ENCODE measurements at regions not wholly inside any gene's neighbourhood (a gene's known extent, or its start where the extent isn't known, plus 50 kb on each side); places are given as distances from the start of the nearest gene placed in this dataset.

GRCh38 chr18:60228609-60229595 is 143.7 kb downstream of the MC4R start:
- Histone ChIP-seq H3K27ac (no peak overlapping the region), H2AFZ (ENCODE audit: low read depth) (no peak overlapping the region), H3K4me2 (no peak overlapping the region), H3K36me3 (ENCODE audit: insufficient read depth) (no peaks in the 10 kb centered on the region), H4K20me1 (ENCODE audit: insufficient read depth) (no peaks in the 10 kb centered on the region), H3K4me3 (IDR thresholded peaks at IDR 0.05; ENCODE audit: insufficient read depth, low read depth, low read length) (no peak overlapping the region), H3K79me2 (ENCODE audit: insufficient read depth, low read depth) (no peaks in the 10 kb centered on the region), H3K4me1 (ENCODE audit: low read depth, poor library complexity, severe bottlenecking) (peaks cover 6% of the 10 kb centered on the region), H3K27me3 (ENCODE audit: insufficient read depth, low read depth) (no peaks in the 10 kb centered on the region), H3K9ac (no peak overlapping the region)
- TF ChIP-seq, protein P1, sequence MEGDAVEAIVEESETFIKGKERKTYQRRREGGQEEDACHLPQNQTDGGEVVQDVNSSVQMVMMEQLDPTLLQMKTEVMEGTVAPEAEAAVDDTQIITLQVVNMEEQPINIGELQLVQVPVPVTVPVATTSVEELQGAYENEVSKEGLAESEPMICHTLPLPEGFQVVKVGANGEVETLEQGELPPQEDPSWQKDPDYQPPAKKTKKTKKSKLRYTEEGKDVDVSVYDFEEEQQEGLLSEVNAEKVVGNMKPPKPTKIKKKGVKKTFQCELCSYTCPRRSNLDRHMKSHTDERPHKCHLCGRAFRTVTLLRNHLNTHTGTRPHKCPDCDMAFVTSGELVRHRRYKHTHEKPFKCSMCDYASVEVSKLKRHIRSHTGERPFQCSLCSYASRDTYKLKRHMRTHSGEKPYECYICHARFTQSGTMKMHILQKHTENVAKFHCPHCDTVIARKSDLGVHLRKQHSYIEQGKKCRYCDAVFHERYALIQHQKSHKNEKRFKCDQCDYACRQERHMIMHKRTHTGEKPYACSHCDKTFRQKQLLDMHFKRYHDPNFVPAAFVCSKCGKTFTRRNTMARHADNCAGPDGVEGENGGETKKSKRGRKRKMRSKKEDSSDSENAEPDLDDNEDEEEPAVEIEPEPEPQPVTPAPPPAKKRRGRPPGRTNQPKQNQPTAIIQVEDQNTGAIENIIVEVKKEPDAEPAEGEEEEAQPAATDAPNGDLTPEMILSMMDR (conservative IDR thresholded peaks at IDR 0.05; ENCODE audit: low read depth, low read length) = no peak

DNA sequence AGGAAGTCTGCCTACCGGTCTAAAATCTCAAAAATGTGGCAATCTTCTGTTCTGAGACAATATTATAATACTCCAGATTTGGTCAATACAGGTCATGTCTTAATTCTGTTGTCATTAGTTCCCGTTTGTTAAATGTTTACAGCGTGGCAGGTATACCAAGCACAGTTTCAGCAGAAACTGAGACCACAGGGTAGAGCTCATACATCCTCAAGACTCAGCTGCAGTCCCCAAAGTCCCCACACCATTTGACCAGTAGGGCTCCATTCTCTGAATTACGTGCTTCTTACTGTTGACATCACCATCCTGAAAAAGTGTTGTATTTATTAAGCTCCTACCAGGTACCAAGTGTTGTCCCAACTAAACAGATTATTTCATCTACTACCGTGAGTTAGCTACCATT is 157.1 kb downstream of the MC4R start:
- no peaks in the 10 kb centered on the region for H4K20me1 ChIP-seq (ENCODE audit: insufficient read depth)

GRCh38 chr18:60209042-60209441 is 163.5 kb downstream of the MC4R start:
- Histone ChIP-seq H3K27ac (no peak overlapping the region), H3K4me3 (IDR thresholded peaks at IDR 0.05; ENCODE audit: insufficient read depth, low read depth, low read length) (no peak overlapping the region), H4K20me1 (ENCODE audit: insufficient read depth) (no peaks in the 10 kb centered on the region), H3K79me2 (ENCODE audit: insufficient read depth, low read depth) (no peaks in the 10 kb centered on the region), H3K9ac (no peak overlapping the region), H3K4me1 (ENCODE audit: low read depth, poor library complexity, severe bottlenecking) (no peaks in the 10 kb centered on the region), H3K4me2 (no peak overlapping the region), H3K27me3 (ENCODE audit: insufficient read depth, low read depth) (no peaks in the 10 kb centered on the region), H3K36me3 (ENCODE audit: insufficient read depth) (no peaks in the 10 kb centered on the region), H2AFZ (ENCODE audit: low read depth) (no peak overlapping the region)
- TF ChIP-seq, protein P1 (conservative IDR thresholded peaks at IDR 0.05; ENCODE audit: low read depth, low read length) = no peak

More for the DNA sequence above, 157.1 kb downstream of the MC4R start:
- no peaks in the 10 kb centered on the region for H3K27me3 ChIP-seq (ENCODE audit: insufficient read depth, low read depth)
- H3K4me3 ChIP-seq (IDR thresholded peaks at IDR 0.05; ENCODE audit: insufficient read depth, low read depth, low read length) = no peak overlapping the region
- no peak overlapping the region for H3K4me2 ChIP-seq
- H3K9ac ChIP-seq = no peak overlapping the region
- TF ChIP-seq, protein P1 (conservative IDR thresholded peaks at IDR 0.05; ENCODE audit: low read depth, low read length) = no peak
- H2AFZ ChIP-seq (ENCODE audit: low read depth) = no peak overlapping the region
- no peaks in the 10 kb centered on the region for H3K79me2 ChIP-seq (ENCODE audit: insufficient read depth, low read depth)
- no peaks in the 10 kb centered on the region for H3K4me1 ChIP-seq (ENCODE audit: low read depth, poor library complexity, severe bottlenecking)
- H3K36me3 ChIP-seq (ENCODE audit: insufficient read depth) = no peaks in the 10 kb centered on the region
- no peak overlapping the region for H3K27ac ChIP-seq

DNA sequence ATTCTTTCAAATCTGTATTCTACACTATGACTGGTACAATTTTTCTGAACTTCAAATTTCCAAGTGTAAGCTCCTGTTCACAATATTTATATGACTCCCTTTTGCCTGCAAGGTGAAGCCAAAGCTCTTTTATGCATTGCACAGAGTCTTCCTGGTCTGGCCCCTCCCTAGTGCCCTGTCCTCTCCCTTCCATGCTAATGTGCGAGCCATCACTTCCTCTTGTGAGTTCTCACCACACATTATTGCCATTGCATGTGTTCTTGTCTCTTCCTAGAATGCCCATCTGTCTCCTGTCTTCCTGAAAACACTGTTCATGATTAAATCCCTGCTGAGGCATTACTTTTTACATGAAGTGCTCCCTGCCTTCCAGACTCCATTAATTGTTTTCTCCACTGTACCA is 169.9 kb downstream of the MC4R start:
- Histone ChIP-seq H3K4me1 (ENCODE audit: low read depth, poor library complexity, severe bottlenecking) (no peaks in the 10 kb centered on the region), H3K4me2 (no peak overlapping the region), H4K20me1 (ENCODE audit: insufficient read depth) (no peaks in the 10 kb centered on the region), H3K27ac (no peak overlapping the region), H3K4me3 (IDR thresholded peaks at IDR 0.05; ENCODE audit: insufficient read depth, low read depth, low read length) (no peak overlapping the region), H3K36me3 (ENCODE audit: insufficient read depth) (no peaks in the 10 kb centered on the region), H3K79me2 (ENCODE audit: insufficient read depth, low read depth) (no peaks in the 10 kb centered on the region), H3K27me3 (ENCODE audit: insufficient read depth, low read depth) (no peaks in the 10 kb centered on the region), H3K9ac (no peak overlapping the region), H2AFZ (ENCODE audit: low read depth) (no peak overlapping the region)
- TF ChIP-seq, protein P1 (conservative IDR thresholded peaks at IDR 0.05; ENCODE audit: low read depth, low read length) = no peak
